GM12865 (cell line): ENCODE measurements at regions not wholly inside any gene's neighbourhood (a gene's known extent, or its start where the extent isn't known, plus 50 kb on each side); places are given as distances from the start of the nearest gene placed in this dataset.

ENCODE experiments used
- DNase-seq: peaks from one replicate; pipeline ENCODE4 v3.0.0; 2010; ENCODE audit warnings: low read depth
- H3K4me3 ChIP-seq: 2 replicates; pipeline ENCODE4 v1.5.1; 2011; ENCODE audit warnings: mild to moderate bottlenecking, low read depth, low read length, control low read depth
- TF ChIP-seq, protein P1 (sequence below): IDR thresholded peaks from 2 replicates; pipeline ENCODE4 v1.5.1; 2011; ENCODE audit warnings: low read length, control low read depth, low read depth, inconsistent platforms; ENCODE audit not compliant: insufficient read depth; ENCODE audit errors: missing control alignments

DNA sequence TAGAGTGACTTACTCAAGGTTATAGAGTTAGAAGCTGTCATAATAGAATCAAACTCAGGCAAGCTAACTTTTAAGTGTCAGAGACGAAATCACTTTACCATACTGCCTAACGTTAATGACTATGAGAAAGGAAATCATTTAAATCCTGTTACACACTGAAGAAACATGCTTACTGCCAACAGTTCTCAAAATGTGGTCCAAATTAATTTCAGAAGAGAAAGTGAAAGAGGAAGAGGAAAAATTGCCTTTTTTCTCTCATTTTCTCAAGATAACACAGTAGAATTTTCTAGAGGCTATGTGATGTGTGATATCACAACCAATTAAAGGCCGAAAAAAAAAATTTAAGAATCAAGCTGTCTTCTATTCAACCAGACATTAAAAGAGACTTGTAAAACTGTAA lies 1362.7 kb upstream of the CHAC2 start:
- H3K4me3 ChIP-seq = no peak overlapping the region
- DNase-seq = no peak
- TF ChIP-seq, protein P1, sequence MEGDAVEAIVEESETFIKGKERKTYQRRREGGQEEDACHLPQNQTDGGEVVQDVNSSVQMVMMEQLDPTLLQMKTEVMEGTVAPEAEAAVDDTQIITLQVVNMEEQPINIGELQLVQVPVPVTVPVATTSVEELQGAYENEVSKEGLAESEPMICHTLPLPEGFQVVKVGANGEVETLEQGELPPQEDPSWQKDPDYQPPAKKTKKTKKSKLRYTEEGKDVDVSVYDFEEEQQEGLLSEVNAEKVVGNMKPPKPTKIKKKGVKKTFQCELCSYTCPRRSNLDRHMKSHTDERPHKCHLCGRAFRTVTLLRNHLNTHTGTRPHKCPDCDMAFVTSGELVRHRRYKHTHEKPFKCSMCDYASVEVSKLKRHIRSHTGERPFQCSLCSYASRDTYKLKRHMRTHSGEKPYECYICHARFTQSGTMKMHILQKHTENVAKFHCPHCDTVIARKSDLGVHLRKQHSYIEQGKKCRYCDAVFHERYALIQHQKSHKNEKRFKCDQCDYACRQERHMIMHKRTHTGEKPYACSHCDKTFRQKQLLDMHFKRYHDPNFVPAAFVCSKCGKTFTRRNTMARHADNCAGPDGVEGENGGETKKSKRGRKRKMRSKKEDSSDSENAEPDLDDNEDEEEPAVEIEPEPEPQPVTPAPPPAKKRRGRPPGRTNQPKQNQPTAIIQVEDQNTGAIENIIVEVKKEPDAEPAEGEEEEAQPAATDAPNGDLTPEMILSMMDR = no peak

DNA sequence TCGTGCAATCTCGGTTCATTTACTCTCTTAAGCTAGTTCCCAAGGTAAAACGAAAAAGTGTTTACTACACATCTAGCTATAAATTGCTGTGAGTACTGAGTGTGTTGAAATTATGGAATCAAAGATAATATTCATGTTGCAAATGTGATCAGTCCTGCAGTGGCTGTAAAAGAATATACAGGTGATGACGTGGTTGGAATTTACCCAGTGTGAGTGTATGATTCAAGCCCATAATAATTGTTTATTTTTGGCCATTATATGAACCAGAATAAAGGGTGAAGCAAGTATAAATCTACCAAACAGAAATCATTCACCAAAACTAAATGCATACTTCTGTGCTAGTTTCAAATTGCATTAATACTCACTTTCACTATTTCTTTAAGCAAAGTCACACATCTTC lies 1363.6 kb upstream of the CHAC2 start:
- TF ChIP-seq, protein P1 = no peak
- no peak overlapping the region for H3K4me3 ChIP-seq
- DNase-seq = no peak

DNA sequence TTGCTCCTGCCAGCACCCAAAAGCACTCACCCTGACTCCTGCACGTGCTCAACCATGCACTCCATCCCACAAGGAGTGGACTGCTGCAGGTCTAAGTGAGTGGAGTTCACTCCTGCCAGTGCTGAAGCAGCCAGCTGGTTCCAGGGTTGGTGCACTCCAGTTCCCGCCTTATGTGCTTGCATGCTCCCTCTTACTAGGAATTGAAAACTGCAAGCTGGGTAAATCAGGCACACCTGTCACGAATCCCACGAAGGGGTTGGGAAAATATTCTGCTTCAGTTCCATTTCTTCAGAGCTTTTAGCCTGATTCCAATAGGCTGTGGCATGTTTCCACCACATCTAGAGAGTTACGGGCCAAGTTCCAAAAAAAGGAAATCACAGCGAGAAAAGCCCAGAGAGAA lies 1365.5 kb upstream of the CHAC2 start:
- no peak overlapping the region for H3K4me3 ChIP-seq
- TF ChIP-seq, protein P1 = no peak
- DNase-seq = no peak

DNA sequence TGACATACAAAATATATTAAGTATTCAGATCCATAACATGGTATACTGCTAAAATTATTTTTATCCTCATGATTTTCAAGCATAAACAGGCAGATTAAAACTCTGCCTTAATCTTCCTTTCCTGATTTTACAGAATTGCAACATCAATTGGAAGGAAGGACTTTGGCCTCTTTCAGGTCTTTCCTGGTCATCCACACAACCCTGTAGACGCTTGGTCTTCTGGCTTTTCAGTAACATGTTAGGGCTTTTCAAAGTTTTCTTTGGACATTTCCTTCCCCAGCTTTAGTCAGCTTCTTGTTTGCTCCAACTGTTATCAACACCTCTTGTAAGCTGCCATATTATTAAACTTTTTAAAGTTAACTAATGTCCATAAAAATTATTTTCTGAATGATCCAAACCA lies 1364.9 kb upstream of the NRXN1 start:
- no peak for DNase-seq
- TF ChIP-seq, protein P1 = no peak
- no peak overlapping the region for H3K4me3 ChIP-seq

DNA sequence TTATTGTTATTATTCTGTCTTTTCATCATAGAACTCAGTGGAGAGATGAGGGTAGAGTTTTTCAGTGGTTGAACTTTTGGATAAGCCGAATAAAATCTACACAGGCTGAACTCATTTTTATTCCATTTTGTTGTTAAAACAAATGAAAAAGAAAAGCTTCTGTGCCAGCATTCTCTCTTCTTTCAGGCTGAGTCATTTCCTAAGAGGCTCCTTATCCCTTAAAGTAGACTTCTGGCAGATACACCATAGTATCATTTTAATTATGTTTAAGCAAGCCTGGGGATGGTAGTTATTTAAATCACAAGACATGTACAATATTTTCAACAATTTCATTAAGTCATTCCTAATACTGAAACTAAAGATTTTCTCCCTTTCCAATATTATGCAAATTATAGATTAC lies 1364.0 kb upstream of the NRXN1 start:
- DNase-seq = no peak
- TF ChIP-seq, protein P1 = no peak
- no peak overlapping the region for H3K4me3 ChIP-seq

DNA sequence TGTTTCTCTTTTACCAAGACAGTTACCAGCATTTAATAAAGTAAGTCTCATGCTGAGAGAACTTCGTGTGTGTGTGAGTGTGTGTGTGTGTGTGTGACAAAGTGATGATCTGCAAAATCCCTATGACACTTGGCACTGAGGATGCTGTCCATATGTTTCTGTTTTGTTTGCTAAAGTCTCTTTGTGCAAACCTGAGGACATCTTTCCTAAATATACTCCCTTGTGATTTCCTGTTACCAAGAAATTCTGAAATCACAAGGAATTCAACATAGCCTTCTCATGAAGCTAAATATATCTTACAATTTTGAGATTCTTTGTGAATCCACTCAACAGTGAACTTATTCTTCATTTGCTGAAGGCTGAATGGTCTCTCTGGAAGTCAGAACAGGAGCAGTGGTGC lies 1359.7 kb upstream of the NRXN1 start:
- TF ChIP-seq, protein P1 = no peak
- no peak for DNase-seq
- no peak overlapping the region for H3K4me3 ChIP-seq

DNA sequence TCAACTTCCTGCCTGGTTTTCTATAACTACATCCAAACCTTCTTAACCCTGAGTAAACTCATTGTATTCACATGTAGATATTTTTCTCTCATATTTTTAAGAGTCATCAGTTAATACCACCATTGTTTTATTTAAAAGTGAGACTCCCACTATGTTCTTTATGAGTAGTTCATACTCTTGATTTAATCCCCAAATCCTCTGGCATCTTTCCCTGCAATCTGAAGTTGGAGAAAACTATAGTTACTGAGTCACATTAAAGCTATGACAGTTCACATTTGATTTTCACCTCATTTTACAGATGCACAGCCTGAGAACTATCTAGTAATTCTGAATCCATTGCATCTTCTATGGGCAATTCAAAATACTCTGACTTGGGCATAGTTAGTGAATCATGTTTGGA lies 1358.7 kb upstream of the NRXN1 start:
- no peak overlapping the region for H3K4me3 ChIP-seq
- TF ChIP-seq, protein P1 = no peak
- DNase-seq = no peak
